ENCODE measurements at regions not wholly inside any gene's neighbourhood (a gene's known extent, or its start where the extent isn't known, plus 50 kb on each side); places are given as distances from the start of the nearest gene placed in this dataset.
"Not testable (repeated sequence)": the region's sequence is repeated elsewhere in the genome, so short reads cannot be mapped to it uniquely, and the experiment has no call there.

DNA sequence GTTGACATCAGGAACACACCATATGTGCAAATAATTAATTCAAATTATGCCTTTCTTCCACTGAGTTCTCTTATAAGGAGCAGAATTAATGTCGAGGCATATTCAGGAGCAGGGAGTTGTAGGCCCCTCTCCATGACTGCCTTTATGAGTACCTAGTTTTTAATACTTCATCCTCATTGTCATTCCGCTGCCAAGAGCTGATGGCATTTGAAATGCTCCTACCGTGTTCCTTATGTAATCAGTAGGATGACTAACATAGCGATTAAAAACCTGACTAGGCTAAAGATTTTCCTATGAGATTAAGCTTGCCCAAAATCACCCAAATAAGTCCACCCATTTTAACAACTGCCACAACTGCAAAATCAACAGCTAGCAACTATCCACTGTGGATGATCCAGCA lies 220.6 kb downstream of the DHX15 start:
- no peak for DNase-seq

GRCh38 chr4:24352112-24352511 lies 232.2 kb downstream of the DHX15 start:
- no peak for DNase-seq

- not testable (repeated sequence) for DNase-seq
Measured at GRCh38 chr4:24349168-24349996, 235.0 kb downstream of the DHX15 start.

DNA sequence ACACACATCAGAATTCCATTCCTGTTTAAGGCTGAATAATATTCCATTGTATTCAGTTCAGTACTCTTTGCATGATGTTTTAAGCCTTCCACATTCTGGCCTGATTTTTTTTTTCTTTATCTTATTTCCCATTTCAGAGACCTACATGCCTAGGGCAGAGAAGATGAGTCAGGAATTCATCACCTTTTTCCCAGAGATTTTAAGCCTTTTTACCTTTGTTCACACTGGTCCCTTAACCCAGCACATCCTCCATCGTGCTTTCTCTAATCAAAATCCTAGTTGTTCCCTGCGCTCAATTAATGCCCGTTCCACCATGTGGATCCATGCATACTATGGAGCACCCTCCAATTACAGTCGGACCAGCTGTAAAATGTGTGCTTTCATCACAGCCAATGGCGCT lies 245.1 kb downstream of the DHX15 start:
- no peak for DNase-seq

DNA sequence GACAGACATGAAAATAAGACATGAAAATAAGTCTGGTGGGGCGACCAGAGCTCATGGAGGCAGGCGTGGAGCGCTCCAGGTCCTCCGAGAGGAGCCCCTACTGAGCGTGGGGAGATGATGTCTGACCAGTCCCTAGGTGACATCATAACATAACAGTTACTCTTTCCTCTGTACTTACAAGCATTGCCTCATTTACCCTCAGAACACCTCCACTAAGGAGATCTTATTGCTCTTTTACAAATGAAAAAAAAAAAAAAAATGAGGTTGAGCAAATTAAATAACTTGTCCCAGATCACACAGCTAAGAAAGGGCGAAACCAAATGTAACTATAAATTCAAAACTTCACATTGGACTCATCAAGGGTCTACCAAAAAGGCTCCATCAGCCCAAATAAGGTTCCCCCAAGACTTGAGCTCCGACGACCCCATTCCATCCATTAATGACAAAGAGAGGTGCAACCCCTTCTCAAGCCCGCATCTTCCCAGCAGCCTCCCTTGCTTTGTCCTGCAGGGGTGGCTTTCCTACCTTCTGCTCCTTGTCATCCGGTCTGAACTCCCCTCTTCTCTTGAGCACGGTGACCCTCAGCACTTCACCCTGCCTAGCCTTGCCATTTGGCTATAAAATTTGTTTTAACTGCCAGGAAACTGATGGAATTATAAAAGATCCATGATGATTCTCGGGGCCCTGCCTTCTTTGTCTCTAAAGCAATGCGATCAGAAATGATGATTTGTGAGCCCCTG lies 246.7 kb downstream of the DHX15 start:
- DNase-seq, result no peak

GRCh38 chr4:24335616-24336015 lies 248.7 kb downstream of the DHX15 start:
- no peak for DNase-seq

DNA sequence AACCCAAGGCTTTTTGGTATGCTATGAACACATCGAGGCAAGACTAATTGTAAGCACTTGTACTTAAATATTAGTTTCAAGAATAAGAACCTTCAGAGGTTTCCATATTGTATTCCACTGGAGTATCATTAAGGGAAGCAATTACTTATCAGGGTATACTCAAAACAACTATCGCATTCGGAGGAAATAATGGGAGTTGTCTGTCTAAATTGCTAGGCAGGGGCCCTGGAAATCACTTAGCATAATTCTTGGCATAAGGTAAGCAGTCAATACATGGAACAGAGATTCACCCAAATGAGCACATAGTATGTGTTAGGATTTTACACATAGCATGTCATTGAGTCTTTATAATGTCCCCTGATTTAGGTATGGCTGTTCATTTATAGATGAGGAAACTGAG lies 249.4 kb downstream of the DHX15 start:
- DNase-seq, result no peak

DNA sequence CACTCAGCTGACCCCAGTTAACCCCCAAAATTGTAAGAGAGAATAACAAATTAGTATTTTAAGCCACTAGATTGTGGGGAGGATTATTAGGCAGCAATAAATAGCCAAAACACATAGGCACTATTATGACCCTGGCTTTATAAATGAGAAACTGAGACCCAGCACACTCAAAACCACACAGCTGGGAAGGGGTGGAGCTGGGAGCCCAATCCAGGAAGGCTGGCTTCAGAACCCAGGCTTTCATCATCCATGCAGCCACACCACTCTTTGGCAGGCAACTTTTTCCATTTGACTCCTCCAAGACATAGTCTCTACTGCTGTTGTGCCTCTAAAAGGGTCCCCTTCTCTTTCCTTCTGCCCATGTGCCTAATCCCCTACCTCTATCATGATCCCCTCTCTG lies 253.8 kb downstream of the DHX15 start:
- no peak for DNase-seq

GRCh38 chr4:24330172-24330571 lies 254.2 kb downstream of the DHX15 start:
- no peak for DNase-seq

DNA sequence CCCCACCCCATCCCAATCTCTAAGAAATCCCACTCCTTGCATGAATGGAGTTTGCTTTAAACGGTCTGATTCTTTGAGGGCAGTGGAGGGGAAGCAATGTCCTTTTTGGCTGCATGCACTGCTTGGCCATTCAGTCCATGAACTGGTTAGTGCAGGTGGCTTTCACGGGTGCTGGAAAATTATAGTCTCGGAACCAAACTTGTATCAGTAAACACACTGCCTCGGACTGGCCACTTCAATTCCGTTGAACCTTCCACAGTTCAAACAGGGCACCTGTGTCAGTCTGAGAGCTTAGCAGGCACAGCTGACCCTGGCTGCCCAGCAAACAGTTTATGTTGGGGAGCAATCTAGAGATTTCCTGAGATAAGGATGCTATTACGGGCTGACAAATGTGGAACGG lies 255.6 kb downstream of the DHX15 start:
- no peak for DNase-seq

DNA sequence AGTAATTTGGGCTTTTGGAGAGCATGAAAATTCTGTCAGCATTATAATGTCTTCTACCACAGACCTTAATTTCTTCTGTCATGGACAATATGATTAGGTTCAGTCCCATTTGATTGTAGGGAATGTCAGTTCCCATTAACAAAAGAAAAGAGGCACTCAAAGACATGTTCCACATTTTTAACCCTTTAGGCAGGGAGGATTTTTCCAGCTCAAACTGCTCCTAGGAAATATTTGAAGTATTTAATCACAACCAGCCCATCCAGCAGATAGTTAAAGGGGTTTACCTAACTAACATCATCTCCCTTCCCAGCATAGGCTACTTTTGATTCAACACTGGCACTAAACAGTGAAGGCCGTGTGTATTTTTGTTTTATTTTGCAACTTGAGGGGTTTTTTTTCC lies 256.0 kb downstream of the DHX15 start:
- no peak for DNase-seq

DNA sequence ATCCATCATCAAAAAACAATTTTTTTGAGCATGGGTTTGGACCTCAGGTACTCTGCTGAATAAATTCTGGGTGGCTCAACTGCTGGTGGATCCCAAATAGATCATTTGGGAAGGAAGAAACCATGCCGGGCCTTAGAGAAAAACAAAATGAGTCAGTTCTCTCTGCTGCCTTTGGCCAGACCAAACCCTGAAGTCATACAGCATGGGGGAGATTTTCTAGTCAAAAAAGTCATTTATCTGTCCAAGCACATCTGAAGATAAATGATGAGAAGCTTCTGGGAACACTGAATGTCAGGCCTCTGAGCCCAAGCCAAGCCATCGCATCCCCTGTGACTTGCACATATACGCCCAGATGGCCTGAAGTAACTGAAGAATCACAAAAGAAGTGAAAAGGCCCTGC lies 261.4 kb downstream of the DHX15 start:
- DNase-seq, result no peak

- no peak for DNase-seq
Measured at GRCh38 chr4:24322511-24322910, 261.8 kb downstream of the DHX15 start.

- DNase-seq, result no peak
Measured at GRCh38 chr4:24321616-24322015, 262.7 kb downstream of the DHX15 start.

DNA sequence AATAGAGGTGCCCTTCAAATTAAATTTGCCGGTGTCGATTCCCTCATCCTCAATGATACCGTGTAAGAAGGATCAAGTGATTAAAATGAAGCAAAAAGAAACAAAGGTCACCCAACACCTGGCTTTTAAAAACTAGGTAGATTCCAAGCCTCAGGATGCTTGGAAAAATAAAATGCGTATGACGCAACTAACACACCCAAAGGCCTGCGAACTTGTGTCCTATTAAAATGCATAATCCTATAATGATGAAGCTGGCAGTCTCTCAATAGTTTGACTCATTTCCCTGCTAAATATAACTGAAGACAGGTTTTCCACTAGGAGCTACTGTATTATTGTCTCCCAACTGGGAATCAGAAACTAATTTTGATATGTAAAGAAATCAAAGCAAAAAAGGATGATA lies 263.2 kb downstream of the DHX15 start:
- no peak for DNase-seq

DNA sequence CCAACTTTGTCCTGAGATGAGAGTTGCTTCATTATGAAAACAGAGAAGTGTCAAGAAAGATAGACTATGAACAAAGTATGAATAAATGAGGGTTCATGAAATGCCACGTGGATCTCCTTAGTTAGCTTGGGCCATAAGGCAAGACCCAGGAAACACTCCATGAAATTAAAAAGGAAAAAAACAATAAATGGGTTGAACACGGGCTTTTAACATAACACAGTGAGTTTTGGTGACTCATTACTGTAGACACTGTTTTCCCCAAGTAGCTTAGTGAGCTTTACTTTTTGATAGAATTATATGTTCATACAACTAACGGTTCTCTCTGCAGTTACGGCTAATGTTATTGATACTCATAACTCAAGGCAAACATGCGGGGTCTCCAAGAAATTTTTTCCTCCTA lies 265.0 kb downstream of the DHX15 start:
- DNase-seq, result no peak

- no peak for DNase-seq
Measured at GRCh38 chr4:24315056-24315455, 269.3 kb downstream of the DHX15 start.

GRCh38 chr4:24312261-24312913 lies 272.0 kb downstream of the DHX15 start:
- no peak for DNase-seq

DNA sequence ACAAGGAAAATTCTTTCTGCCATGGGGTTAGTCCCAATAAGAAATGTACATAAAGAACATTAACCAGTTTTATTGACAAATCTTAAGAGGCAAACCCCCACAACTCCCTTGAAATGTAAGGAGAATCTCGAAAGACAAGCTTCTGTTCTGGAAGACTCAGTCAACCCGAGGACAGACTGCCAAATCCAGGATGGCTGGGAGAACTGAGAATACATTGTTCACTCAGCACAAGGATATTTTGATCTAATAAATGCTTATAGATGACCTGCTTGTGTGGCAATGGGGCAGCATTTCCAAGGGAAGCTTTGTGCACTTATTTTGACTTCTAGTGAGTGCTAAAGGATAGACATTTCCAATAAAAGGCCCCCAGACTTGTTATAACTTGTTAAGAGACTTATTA lies 280.4 kb downstream of the DHX15 start:
- DNase-seq, result no peak

DNA sequence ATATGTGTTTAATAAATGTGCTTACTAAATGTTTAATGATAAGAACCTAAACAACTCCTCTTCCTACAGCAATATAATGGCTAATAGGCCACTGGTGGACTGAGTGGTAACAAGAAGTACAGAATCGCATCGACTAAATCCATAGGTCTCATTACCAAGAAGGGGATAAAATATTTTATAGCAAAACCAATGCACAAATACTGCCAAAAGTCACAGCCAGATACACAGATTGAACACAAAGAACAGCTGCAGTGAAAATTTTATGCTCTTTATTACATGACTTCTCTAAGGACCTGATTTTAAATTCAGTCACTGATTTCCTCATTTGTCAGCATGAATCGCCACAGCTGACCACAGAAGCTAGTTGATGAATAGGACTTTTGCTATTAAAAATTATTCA lies 285.4 kb downstream of the DHX15 start:
- no peak for DNase-seq

DNA sequence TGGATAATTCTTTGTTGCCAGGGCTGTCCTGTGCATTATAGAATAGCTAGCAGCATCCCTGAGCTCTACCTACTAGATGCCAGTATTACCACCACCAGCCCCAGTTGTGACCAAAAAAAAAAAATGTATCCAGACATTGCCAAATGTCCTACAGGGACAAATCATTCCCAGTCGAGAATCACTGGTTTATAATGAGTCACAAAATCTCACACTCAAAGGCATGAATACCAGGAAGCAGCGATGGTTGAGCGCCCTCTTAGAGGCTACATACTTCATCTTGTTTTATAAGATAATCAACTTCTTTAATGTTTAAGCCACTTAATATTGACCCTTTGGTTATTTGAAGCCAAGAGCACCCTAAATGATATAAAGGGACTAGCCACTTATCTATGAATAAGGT lies 297.3 kb downstream of the DHX15 start:
- no peak for DNase-seq

GRCh38 chr4:24285759-24286158 lies 298.6 kb downstream of the DHX15 start:
- no peak for DNase-seq

DNA sequence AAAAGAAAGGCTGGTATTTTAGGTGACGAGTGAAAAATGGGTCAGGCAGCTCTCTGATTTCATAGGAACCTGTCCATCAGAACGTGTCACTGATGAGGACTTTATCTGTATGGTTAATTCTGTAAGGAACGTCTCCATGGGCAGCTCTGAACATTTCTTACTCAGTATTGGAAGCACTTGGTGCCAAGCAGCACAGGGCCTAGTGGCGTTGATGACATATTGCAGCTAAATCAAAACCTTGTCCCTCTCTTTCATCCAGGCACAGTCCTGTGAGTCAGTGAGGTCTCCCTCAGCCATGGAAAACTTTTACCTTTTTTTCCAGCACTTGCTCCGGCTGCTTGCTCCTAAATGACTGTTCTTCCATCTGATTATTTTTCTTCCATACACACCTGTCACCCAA lies 301.9 kb downstream of the DHX15 start:
- DNase-seq, result no peak

- no peak for DNase-seq
Measured at GRCh38 chr4:24279911-24280375, 304.4 kb downstream of the DHX15 start.
